ENCODE measurements at regions not wholly inside any gene's neighbourhood (a gene's known extent, or its start where the extent isn't known, plus 50 kb on each side); places are given as distances from the start of the nearest gene placed in this dataset.

- TF ChIP-seq, protein P1, sequence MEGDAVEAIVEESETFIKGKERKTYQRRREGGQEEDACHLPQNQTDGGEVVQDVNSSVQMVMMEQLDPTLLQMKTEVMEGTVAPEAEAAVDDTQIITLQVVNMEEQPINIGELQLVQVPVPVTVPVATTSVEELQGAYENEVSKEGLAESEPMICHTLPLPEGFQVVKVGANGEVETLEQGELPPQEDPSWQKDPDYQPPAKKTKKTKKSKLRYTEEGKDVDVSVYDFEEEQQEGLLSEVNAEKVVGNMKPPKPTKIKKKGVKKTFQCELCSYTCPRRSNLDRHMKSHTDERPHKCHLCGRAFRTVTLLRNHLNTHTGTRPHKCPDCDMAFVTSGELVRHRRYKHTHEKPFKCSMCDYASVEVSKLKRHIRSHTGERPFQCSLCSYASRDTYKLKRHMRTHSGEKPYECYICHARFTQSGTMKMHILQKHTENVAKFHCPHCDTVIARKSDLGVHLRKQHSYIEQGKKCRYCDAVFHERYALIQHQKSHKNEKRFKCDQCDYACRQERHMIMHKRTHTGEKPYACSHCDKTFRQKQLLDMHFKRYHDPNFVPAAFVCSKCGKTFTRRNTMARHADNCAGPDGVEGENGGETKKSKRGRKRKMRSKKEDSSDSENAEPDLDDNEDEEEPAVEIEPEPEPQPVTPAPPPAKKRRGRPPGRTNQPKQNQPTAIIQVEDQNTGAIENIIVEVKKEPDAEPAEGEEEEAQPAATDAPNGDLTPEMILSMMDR (conservative IDR thresholded peaks at IDR 0.05; ENCODE audit: low read depth, low read length): no peak
- no peaks in the 10 kb centered on the region for H3K36me3 ChIP-seq (ENCODE audit: insufficient read depth)
- H3K27ac ChIP-seq: no peak overlapping the region
Observed at GRCh38 chr3:154015307-154015706, 105.9 kb upstream of the ARHGEF26 start.

DNA sequence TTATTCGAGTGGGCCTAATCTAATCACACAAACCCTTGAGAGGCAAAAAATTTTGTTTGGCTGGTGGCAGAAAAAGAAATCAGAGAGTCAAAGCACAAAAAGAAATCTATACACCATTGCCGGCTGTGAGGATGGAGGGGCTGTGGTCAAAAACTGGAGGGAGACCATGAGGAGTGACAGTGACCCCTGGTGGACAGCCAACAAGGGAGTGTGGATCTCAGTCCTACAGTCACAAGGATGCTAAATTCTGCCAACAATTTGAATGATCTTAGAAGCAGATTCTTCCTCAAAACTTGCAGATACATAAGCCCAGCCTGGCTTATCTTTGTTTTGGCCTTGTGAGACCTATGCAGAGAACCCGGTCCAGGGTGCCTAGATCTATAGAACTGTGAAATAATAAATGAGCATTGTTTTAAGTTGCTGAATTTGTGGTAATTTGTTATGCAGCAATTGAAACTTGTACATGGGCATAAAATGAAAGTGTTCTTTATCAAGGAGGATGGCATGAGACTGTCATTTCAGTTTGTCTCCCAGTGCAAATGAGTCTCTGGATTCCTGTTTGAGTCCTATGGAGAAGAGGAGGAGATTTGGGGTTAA lies 103.0 kb upstream of the ARHGEF26 start:
- no peaks in the 10 kb centered on the region for H3K27me3 ChIP-seq (ENCODE audit: insufficient read depth, low read depth)
- no peak overlapping the region for H3K9ac ChIP-seq
- H4K20me1 ChIP-seq (ENCODE audit: insufficient read depth): no peaks in the 10 kb centered on the region
- H3K4me3 ChIP-seq (IDR thresholded peaks at IDR 0.05; ENCODE audit: insufficient read depth, low read depth, low read length): no peak overlapping the region
- TF ChIP-seq, protein P1 (conservative IDR thresholded peaks at IDR 0.05; ENCODE audit: low read depth, low read length): peak; percentile 66
- H2AFZ ChIP-seq (ENCODE audit: low read depth): no peak overlapping the region
- no peak overlapping the region for H3K27ac ChIP-seq
- H3K79me2 ChIP-seq (ENCODE audit: insufficient read depth, low read depth): no peaks in the 10 kb centered on the region
- H3K4me2 ChIP-seq: no peak overlapping the region
- H3K4me1 ChIP-seq (ENCODE audit: low read depth, poor library complexity, severe bottlenecking): no peaks in the 10 kb centered on the region
- no peaks in the 10 kb centered on the region for H3K36me3 ChIP-seq (ENCODE audit: insufficient read depth)

More at GRCh38 chr3:154015307-154015706, 105.9 kb upstream of the ARHGEF26 start:
- Histone ChIP-seq H3K4me3 (IDR thresholded peaks at IDR 0.05; ENCODE audit: insufficient read depth, low read depth, low read length) (no peak overlapping the region), H3K27me3 (ENCODE audit: insufficient read depth, low read depth) (no peaks in the 10 kb centered on the region), H3K9ac (no peak overlapping the region), H3K4me1 (ENCODE audit: low read depth, poor library complexity, severe bottlenecking) (no peaks in the 10 kb centered on the region), H4K20me1 (ENCODE audit: insufficient read depth) (no peaks in the 10 kb centered on the region), H3K4me2 (no peak overlapping the region), H2AFZ (ENCODE audit: low read depth) (no peak overlapping the region), H3K79me2 (ENCODE audit: insufficient read depth, low read depth) (no peaks in the 10 kb centered on the region)

DNA sequence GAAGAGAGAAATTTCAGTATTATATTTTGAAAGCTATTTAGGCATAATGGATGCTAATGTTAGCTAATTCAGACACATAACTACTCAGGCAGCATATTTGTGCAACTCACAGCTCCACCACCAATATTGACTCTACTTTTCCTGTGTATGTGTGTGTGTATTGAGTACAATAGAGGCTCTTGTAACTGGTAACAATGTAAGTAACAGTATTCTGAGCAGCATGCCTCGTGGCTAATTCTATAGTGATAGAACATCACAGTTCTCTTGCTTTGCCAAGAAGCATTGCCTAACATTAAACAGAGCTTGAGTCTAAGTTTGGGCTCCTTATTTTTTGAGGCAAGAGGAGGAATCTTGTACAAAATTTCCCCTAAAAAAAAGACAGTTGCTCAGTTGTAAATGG lies 98.6 kb upstream of the ARHGEF26 start:
- Histone ChIP-seq H3K79me2 (ENCODE audit: insufficient read depth, low read depth) (no peaks in the 10 kb centered on the region), H3K4me1 (ENCODE audit: low read depth, poor library complexity, severe bottlenecking) (no peaks in the 10 kb centered on the region), H3K4me2 (no peak overlapping the region), H3K27me3 (ENCODE audit: insufficient read depth, low read depth) (no peaks in the 10 kb centered on the region), H3K27ac (no peak overlapping the region), H2AFZ (ENCODE audit: low read depth) (no peak overlapping the region), H3K4me3 (IDR thresholded peaks at IDR 0.05; ENCODE audit: insufficient read depth, low read depth, low read length) (no peak overlapping the region), H3K36me3 (ENCODE audit: insufficient read depth) (no peaks in the 10 kb centered on the region), H4K20me1 (ENCODE audit: insufficient read depth) (no peaks in the 10 kb centered on the region), H3K9ac (no peak overlapping the region)
- TF ChIP-seq, protein P1 (conservative IDR thresholded peaks at IDR 0.05; ENCODE audit: low read depth, low read length): no peak

DNA sequence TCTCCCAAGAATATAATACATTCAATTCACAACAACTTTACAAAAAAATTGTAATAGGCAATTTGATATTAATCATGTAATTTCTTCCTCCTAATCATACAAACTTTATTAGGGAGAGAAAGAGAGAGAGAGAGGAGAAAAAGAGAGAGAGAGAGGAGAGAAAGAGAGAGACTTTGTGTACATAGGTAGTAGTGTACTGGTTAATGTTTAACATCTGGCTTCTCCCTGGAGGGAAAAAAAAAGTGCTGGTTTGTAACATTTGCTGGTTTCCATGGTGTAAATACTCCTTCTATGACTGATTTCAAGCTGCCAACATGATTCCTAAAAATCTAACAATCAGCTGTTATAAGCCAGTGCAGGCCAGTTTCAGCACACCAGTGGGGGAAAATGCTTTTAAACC lies 98.0 kb upstream of the ARHGEF26 start:
- Histone ChIP-seq H3K4me3 (IDR thresholded peaks at IDR 0.05; ENCODE audit: insufficient read depth, low read depth, low read length) (no peak overlapping the region), H3K4me2 (no peak overlapping the region), H4K20me1 (ENCODE audit: insufficient read depth) (no peaks in the 10 kb centered on the region), H2AFZ (ENCODE audit: low read depth) (no peak overlapping the region), H3K9ac (no peak overlapping the region), H3K27ac (no peak overlapping the region), H3K36me3 (ENCODE audit: insufficient read depth) (no peaks in the 10 kb centered on the region), H3K4me1 (ENCODE audit: low read depth, poor library complexity, severe bottlenecking) (no peaks in the 10 kb centered on the region), H3K79me2 (ENCODE audit: insufficient read depth, low read depth) (no peaks in the 10 kb centered on the region), H3K27me3 (ENCODE audit: insufficient read depth, low read depth) (no peaks in the 10 kb centered on the region)
- TF ChIP-seq, protein P1 (conservative IDR thresholded peaks at IDR 0.05; ENCODE audit: low read depth, low read length): no peak
